ENCODE measurements at regions not wholly inside any gene's neighbourhood (a gene's known extent, or its start where the extent isn't known, plus 50 kb on each side); places are given as distances from the start of the nearest gene placed in this dataset.
A peak's percentile ranks its signal among the peaks of the same experiment; 100 is the strongest.

GRCh38 chr6:40962241-40962640 lies 76.8 kb downstream of the UNC5CL start (continued):
- TF ChIP-seq ZBTB43 (CRISPR knock-in tag; IDR thresholded peaks at IDR 0.05) (no peak), SAP30 (IDR thresholded peaks at IDR 0.05; ENCODE audit: borderline replicate concordance, insufficient read depth, low read depth, low read length, poor library complexity, severe bottlenecking) (no peak), KHSRP (IDR thresholded peaks at IDR 0.05) (no peak), CHAMP1 (IDR thresholded peaks at IDR 0.05) (no peak), BRF2 (IDR thresholded peaks at IDR 0.05; ENCODE audit: borderline replicate concordance, insufficient read depth, insufficient read length) (no peak), TSC22D4 (tag; IDR thresholded peaks at IDR 0.05) (no peak), FOSL1 (tag; conservative IDR thresholded peaks at IDR 0.05) (peak; percentile 80), REST (IDR thresholded peaks at IDR 0.05; ENCODE audit: borderline replicate concordance) (no peak), REST (CRISPR knock-in tag; IDR thresholded peaks at IDR 0.05; ENCODE audit: low read depth) (no peak), MEIS2 (IDR thresholded peaks at IDR 0.05; ENCODE audit: partially characterized antibody) (no peak), GABPA (tag; conservative IDR thresholded peaks at IDR 0.05; ENCODE audit: low read depth) (peak; percentile 75), ZNF398 (CRISPR knock-in tag; IDR thresholded peaks at IDR 0.05) (no peak)
